ENCODE measurements at regions not wholly inside any gene's neighbourhood (a gene's known extent, or its start where the extent isn't known, plus 50 kb on each side); places are given as distances from the start of the nearest gene placed in this dataset.

GRCh38 chr6:150456466-150456865 lies 87.7 kb downstream of the IYD start:
- TF ChIP-seq NFIC (IDR thresholded peaks at IDR 0.05) (no peak), USF1 (IDR thresholded peaks at IDR 0.05) (no peak), CEBPB (IDR thresholded peaks at IDR 0.05) (no peak), TAF1 (IDR thresholded peaks at IDR 0.05; ENCODE audit: low read depth) (no peak), MAX (IDR thresholded peaks at IDR 0.05) (no peak), TEAD4 (IDR thresholded peaks at IDR 0.05) (no peak), ZBTB7A (IDR thresholded peaks at IDR 0.05; ENCODE audit: low read depth) (no peak), FOXM1 (IDR thresholded peaks at IDR 0.05; ENCODE audit: borderline replicate concordance, low read depth) (no peak)

DNA sequence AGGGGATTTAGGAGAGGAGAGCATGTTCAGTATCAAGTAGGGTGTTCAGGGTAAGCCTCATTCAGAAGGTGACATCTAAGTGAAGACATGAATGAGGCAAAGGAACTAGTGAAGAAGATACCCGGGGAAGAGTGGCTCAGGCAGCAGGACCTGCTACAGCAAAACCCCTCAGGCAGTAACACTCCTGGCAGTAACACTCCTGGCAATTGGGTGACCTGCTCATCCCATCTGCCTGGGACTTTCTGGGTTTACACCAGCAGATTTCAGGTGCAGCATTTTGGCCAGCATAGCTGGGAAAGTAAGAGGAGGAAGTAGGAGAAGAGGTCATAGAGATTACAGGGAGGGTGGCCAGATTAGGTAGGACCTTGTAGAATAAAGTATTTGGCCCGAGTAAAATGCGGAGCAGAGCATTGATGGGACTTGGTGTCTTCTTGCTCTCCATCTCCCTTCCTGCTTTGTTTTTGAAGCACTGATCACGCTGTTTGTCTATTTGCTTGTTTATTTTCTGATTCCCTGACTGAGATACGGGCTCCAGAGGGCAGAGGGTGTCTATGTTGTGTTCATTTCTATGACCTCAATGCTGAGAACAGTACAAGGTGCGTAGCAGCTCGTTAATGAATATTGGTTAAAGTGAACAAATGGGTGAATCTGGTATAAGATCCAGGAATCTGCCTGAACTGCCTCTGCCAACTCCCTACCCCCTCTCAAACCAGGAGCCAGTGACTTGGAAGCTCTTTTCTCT lies 88.3 kb downstream of the IYD start:
- TF ChIP-seq FOXM1 (IDR thresholded peaks at IDR 0.05; ENCODE audit: borderline replicate concordance, low read depth) (no peak), EP300 (IDR thresholded peaks at IDR 0.05; ENCODE audit: borderline replicate concordance) (no peak), EGR1 (IDR thresholded peaks at IDR 0.05) (no peak), CEBPB (IDR thresholded peaks at IDR 0.05) (no peak), NFIC (IDR thresholded peaks at IDR 0.05) (no peak)

DNA sequence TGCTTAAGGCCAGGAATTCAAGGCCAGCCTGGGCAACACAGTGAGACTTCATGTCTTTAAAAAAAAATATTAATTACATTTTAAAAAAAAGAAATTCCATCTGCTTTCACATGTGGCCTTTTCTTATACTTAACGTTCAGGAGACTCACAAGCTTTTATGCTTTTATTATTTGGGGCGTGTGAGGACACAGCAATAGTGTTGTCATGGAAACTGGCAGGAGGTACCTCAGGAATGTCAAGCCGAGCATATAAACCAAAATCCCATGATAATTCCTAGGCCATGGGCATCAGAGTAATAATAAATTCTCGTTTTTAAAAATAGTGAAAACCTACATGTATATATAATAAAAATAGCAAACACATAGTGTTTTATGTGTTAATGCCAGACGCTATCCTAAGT lies 89.8 kb downstream of the IYD start:
- TF ChIP-seq USF1 (IDR thresholded peaks at IDR 0.05) = no peak
- no peak for TF ChIP-seq TAF1 (IDR thresholded peaks at IDR 0.05; ENCODE audit: low read depth)
- TF ChIP-seq FOXM1 (IDR thresholded peaks at IDR 0.05; ENCODE audit: borderline replicate concordance, low read depth) = no peak

GRCh38 chr6:150463852-150464251 lies 95.0 kb downstream of the IYD start:
- TF ChIP-seq EGR1 (IDR thresholded peaks at IDR 0.05) (no peak), TCF12 (IDR thresholded peaks at IDR 0.05; ENCODE audit: low read depth) (no peak), CREB1 (IDR thresholded peaks at IDR 0.05; ENCODE audit: low read depth) (no peak), RAD21 (IDR thresholded peaks at IDR 0.05; ENCODE audit: low read depth) (no peak), USF1 (IDR thresholded peaks at IDR 0.05) (no peak), TEAD4 (IDR thresholded peaks at IDR 0.05) (no peak)

GRCh38 chr6:150464966-150465365 lies 96.2 kb downstream of the IYD start:
- no peak for TF ChIP-seq EP300 (IDR thresholded peaks at IDR 0.05; ENCODE audit: borderline replicate concordance)
- TF ChIP-seq TEAD4 (IDR thresholded peaks at IDR 0.05) = no peak
- TF ChIP-seq YY1 (IDR thresholded peaks at IDR 0.05; ENCODE audit: low read depth) = no peak
- no peak for TF ChIP-seq USF1 (IDR thresholded peaks at IDR 0.05)
- no peak for TF ChIP-seq TCF12 (IDR thresholded peaks at IDR 0.05; ENCODE audit: low read depth)
- no peak for TF ChIP-seq NFIC (IDR thresholded peaks at IDR 0.05)
- TF ChIP-seq MAX (IDR thresholded peaks at IDR 0.05) = no peak
- no peak for TF ChIP-seq ZBTB7A (IDR thresholded peaks at IDR 0.05; ENCODE audit: low read depth)
- TF ChIP-seq, protein P1, sequence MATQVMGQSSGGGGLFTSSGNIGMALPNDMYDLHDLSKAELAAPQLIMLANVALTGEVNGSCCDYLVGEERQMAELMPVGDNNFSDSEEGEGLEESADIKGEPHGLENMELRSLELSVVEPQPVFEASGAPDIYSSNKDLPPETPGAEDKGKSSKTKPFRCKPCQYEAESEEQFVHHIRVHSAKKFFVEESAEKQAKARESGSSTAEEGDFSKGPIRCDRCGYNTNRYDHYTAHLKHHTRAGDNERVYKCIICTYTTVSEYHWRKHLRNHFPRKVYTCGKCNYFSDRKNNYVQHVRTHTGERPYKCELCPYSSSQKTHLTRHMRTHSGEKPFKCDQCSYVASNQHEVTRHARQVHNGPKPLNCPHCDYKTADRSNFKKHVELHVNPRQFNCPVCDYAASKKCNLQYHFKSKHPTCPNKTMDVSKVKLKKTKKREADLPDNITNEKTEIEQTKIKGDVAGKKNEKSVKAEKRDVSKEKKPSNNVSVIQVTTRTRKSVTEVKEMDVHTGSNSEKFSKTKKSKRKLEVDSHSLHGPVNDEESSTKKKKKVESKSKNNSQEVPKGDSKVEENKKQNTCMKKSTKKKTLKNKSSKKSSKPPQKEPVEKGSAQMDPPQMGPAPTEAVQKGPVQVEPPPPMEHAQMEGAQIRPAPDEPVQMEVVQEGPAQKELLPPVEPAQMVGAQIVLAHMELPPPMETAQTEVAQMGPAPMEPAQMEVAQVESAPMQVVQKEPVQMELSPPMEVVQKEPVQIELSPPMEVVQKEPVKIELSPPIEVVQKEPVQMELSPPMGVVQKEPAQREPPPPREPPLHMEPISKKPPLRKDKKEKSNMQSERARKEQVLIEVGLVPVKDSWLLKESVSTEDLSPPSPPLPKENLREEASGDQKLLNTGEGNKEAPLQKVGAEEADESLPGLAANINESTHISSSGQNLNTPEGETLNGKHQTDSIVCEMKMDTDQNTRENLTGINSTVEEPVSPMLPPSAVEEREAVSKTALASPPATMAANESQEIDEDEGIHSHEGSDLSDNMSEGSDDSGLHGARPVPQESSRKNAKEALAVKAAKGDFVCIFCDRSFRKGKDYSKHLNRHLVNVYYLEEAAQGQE (IDR thresholded peaks at IDR 0.05; ENCODE audit: low read depth) = no peak
- TF ChIP-seq CREB1 (IDR thresholded peaks at IDR 0.05; ENCODE audit: low read depth) = no peak
- TF ChIP-seq RAD21 (IDR thresholded peaks at IDR 0.05; ENCODE audit: low read depth) = no peak
- TF ChIP-seq FOXM1 (IDR thresholded peaks at IDR 0.05; ENCODE audit: borderline replicate concordance, low read depth) = no peak
- TF ChIP-seq CEBPB (IDR thresholded peaks at IDR 0.05) = no peak
- no peak for TF ChIP-seq EGR1 (IDR thresholded peaks at IDR 0.05)
- no peak for TF ChIP-seq TAF1 (IDR thresholded peaks at IDR 0.05; ENCODE audit: low read depth)

DNA sequence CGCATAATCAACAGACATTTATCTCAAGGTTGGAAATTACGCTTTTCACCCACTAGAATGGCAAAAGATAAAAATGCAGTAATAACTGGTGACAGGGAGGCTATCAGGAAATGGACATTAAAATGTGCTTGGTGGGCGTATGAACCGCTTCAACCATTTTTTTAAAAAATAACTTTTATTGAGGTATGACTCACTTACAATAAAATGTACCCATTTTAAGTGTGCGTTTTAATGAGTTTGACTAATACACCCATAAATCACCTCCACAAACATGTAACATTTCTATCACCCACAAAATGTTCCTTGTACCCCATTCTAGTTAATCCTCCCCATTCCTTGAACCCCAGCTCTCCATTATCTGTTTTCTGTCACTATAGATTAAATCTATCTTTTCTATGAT lies 96.8 kb downstream of the IYD start:
- TF ChIP-seq YY1 (IDR thresholded peaks at IDR 0.05; ENCODE audit: low read depth) (no peak), NFIC (IDR thresholded peaks at IDR 0.05) (no peak), TEAD4 (IDR thresholded peaks at IDR 0.05) (no peak), CREB1 (IDR thresholded peaks at IDR 0.05; ENCODE audit: low read depth) (no peak), USF1 (IDR thresholded peaks at IDR 0.05) (no peak), TAF1 (IDR thresholded peaks at IDR 0.05; ENCODE audit: low read depth) (no peak), TCF12 (IDR thresholded peaks at IDR 0.05; ENCODE audit: low read depth) (no peak), ZBTB7A (IDR thresholded peaks at IDR 0.05; ENCODE audit: low read depth) (no peak), EGR1 (IDR thresholded peaks at IDR 0.05) (no peak)

GRCh38 chr6:150466196-150466595 lies 97.4 kb downstream of the IYD start:
- TF ChIP-seq TCF12 (IDR thresholded peaks at IDR 0.05; ENCODE audit: low read depth) (no peak), RAD21 (IDR thresholded peaks at IDR 0.05; ENCODE audit: low read depth) (no peak), MAX (IDR thresholded peaks at IDR 0.05) (no peak), ZBTB7A (IDR thresholded peaks at IDR 0.05; ENCODE audit: low read depth) (no peak), NFIC (IDR thresholded peaks at IDR 0.05) (no peak), CREB1 (IDR thresholded peaks at IDR 0.05; ENCODE audit: low read depth) (no peak), TEAD4 (IDR thresholded peaks at IDR 0.05) (no peak), FOXM1 (IDR thresholded peaks at IDR 0.05; ENCODE audit: borderline replicate concordance, low read depth) (no peak), USF1 (IDR thresholded peaks at IDR 0.05) (no peak), CEBPB (IDR thresholded peaks at IDR 0.05) (no peak), EP300 (IDR thresholded peaks at IDR 0.05; ENCODE audit: borderline replicate concordance) (no peak)
- TF ChIP-seq, protein P1 (IDR thresholded peaks at IDR 0.05; ENCODE audit: low read depth) = no peak
